ENCODE measurements at regions not wholly inside any gene's neighbourhood (a gene's known extent, or its start where the extent isn't known, plus 50 kb on each side); places are given as distances from the start of the nearest gene placed in this dataset.
A peak's percentile ranks its signal among the peaks of the same experiment; 100 is the strongest.

DNA sequence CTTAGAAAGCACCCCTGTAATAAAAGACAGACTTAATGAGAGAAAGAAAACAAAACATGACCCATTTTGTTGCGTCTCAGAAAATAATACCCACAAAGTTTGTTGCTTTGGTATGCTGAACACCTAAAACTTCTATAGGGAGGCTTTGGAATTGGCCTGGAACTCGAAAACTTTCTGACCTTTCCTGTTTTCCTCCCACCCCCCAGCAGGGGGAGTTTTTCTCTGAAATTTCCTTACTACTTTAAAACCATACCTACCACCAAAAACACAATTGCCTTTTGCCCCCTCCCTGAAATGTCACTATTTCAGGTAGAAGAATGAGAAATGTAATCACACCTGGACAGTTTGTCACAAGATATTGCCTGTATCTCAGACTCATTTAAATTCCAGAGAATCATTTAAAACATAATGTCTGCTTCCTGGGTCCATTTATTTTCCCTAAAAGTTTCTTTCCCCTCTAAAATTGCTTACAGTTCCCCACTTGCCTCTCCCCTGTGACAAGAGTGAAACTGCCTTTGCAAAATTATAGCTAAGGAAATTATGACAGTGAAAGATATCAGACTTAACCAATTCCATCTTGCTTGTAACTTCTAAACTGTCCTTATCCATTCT lies 2700.2 kb downstream of the PCDH9 start:
- Histone ChIP-seq H3K27me3 (ENCODE audit: control insufficient read depth, insufficient read depth, low read length) (no peaks in the 10 kb centered on the region), H3K36me3 (ENCODE audit: control insufficient read depth, insufficient read depth, low read length) (no peaks in the 10 kb centered on the region), H3K4me3 (ENCODE audit: low read length) (no peak overlapping the region), H3K27ac (ENCODE audit: low read length) (no peak overlapping the region), H3K4me1 (ENCODE audit: control insufficient read depth, insufficient read depth, low read length) (no peaks in the 10 kb centered on the region), H3K9me3 (replicated peaks; ENCODE audit: control insufficient read depth, low read depth, low read length) (no peaks in the 10 kb centered on the region)
- no peak for DNase-seq
- WGBS (ENCODE audit: insufficient coverage): no CpG with 5 or more reads among the region's 2 CpGs

DNA sequence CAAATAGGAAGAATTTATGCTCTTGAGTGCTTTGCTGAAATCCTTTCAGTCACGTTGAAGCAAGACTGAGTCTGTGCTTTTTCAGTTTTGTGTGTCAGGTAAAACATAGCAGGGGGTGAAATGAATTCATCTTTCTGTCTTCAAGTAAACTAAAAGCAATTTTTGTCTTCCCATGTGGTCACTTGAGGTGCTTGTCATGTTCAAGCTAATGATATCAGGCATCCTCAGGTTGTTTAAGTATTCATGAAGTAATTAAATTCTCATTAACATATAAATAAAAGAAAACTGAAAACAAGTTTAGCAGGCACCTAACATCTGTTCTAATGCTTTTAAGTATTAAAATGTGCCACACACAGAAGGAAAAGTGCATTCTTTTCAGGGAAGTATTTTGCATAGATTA lies 2701.3 kb downstream of the PCDH9 start:
- no peak overlapping the region for H3K27ac ChIP-seq (ENCODE audit: low read length)
- H3K9me3 ChIP-seq (replicated peaks; ENCODE audit: control insufficient read depth, low read depth, low read length): no peaks in the 10 kb centered on the region
- no peak for DNase-seq
- no peaks in the 10 kb centered on the region for H3K4me1 ChIP-seq (ENCODE audit: control insufficient read depth, insufficient read depth, low read length)
- H3K36me3 ChIP-seq (ENCODE audit: control insufficient read depth, insufficient read depth, low read length): no peaks in the 10 kb centered on the region
- WGBS (ENCODE audit: insufficient coverage): no CpG with 5 or more reads among the region's 1 CpG
- H3K4me3 ChIP-seq (ENCODE audit: low read length): no peak overlapping the region
- no peaks in the 10 kb centered on the region for H3K27me3 ChIP-seq (ENCODE audit: control insufficient read depth, insufficient read depth, low read length)

DNA sequence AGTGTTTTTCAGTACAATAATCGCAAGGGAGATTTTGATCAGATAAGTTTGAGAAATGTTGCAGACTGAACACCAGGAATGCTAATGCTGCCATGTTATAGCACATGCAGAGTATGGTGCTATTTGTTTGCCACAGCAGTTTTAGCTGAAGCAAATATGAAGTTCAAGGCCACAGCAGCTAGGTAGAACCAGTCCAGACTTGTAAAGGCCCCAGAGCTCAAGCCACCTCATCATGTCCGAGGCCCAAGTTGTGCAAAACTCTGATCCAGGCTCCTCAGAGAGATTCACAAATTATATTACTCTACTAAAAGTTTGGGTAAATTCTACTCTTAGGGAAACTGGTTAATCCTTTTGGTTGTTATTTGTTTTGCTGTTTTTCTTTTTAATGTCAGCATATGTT lies 2702.6 kb downstream of the PCDH9 start:
- Histone ChIP-seq H3K27ac (ENCODE audit: low read length) (no peak overlapping the region), H3K4me3 (ENCODE audit: low read length) (no peak overlapping the region), H3K9me3 (replicated peaks; ENCODE audit: control insufficient read depth, low read depth, low read length) (peaks cover under 1% of the 10 kb centered on the region), H3K36me3 (ENCODE audit: control insufficient read depth, insufficient read depth, low read length) (no peaks in the 10 kb centered on the region), H3K27me3 (ENCODE audit: control insufficient read depth, insufficient read depth, low read length) (no peaks in the 10 kb centered on the region), H3K4me1 (ENCODE audit: control insufficient read depth, insufficient read depth, low read length) (no peaks in the 10 kb centered on the region)
- DNase-seq: no peak
- 86% methylated on average over 1 of the region's 2 CpGs for WGBS (ENCODE audit: insufficient coverage)

DNA sequence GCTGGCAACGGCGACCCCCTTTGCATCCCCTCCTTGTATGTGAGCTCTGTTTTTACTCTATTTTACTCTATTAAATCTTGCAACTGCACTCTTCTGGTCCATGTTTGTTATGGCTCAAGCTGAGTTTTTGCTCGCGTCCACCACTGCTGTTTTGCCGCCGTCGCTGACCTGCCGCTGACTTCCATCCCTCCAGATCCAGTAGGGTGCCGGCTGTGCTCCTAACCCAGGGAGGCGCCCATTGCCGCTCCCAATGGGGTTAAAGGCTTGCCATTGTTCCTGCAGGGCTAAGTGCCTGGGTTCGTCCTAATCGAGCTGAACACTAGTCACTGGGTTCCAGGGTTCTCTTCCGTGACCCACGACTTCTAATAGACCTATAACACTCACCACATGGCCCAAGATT lies 2704.4 kb downstream of the PCDH9 start:
- Histone ChIP-seq H3K27me3 (ENCODE audit: control insufficient read depth, insufficient read depth, low read length) (no peaks in the 10 kb centered on the region), H3K36me3 (ENCODE audit: control insufficient read depth, insufficient read depth, low read length) (no peaks in the 10 kb centered on the region), H3K27ac (ENCODE audit: low read length) (no peak overlapping the region), H3K4me3 (ENCODE audit: low read length) (no peak overlapping the region), H3K9me3 (replicated peaks; ENCODE audit: control insufficient read depth, low read depth, low read length) (peaks cover 3% of the 10 kb centered on the region), H3K4me1 (ENCODE audit: control insufficient read depth, insufficient read depth, low read length) (no peaks in the 10 kb centered on the region)
- WGBS (ENCODE audit: insufficient coverage): 94% methylated on average over 13 of the region's 15 CpGs
- DNase-seq: no peak

DNA sequence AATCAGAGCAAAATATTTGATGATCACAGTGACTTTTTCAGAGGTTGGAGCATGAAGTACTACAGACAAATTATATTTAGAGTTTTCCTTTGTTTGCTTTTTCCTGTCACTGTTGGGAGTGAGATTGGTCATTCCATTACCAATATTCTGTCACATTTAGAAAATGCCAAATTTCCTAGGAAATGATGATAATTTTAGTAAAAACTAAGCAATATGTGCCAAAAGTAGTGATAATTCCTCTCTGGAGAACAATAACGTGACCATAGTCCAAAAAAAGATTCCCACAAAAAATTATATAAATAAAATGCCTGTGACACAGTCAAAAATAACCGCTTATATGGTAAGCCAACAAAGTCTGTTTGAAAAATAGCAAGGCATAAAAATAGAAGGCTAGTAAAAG lies 2719.4 kb downstream of the PCDH9 start:
- no peaks in the 10 kb centered on the region for H3K27me3 ChIP-seq (ENCODE audit: control insufficient read depth, insufficient read depth, low read length)
- no peaks in the 10 kb centered on the region for H3K36me3 ChIP-seq (ENCODE audit: control insufficient read depth, insufficient read depth, low read length)
- H3K4me1 ChIP-seq (ENCODE audit: control insufficient read depth, insufficient read depth, low read length): no peaks in the 10 kb centered on the region
- DNase-seq: peak; percentile 80
- peaks cover 2% of the 10 kb centered on the region for H3K9me3 ChIP-seq (replicated peaks; ENCODE audit: control insufficient read depth, low read depth, low read length)
- WGBS (ENCODE audit: insufficient coverage): no CpG with 5 or more reads among the region's 2 CpGs
- H3K4me3 ChIP-seq (ENCODE audit: low read length): no peak overlapping the region
- H3K27ac ChIP-seq (ENCODE audit: low read length): no peak overlapping the region

DNA sequence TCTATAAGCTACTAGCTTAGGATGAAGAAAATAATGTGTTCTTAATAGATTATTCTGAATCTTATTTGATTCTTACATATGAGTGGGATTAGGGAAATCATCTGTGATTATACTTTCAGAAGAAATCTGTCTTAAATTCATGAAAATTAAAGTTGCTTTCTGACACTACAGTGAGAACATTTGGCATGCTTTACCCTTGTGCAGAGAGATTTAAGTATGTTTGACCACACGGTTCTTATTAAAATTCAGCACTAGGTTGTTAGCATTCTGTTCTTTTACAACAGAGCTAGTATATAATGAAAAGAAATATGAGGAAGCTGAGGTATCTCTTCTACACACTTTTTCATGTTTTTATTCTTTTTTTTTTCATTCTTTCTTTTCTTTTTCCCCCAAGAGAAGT lies 2723.9 kb downstream of the PCDH9 start:
- peak; percentile 42 for DNase-seq
- no peak overlapping the region for H3K4me3 ChIP-seq (ENCODE audit: low read length)
- no peaks in the 10 kb centered on the region for H3K4me1 ChIP-seq (ENCODE audit: control insufficient read depth, insufficient read depth, low read length)
- no peaks in the 10 kb centered on the region for H3K9me3 ChIP-seq (replicated peaks; ENCODE audit: control insufficient read depth, low read depth, low read length)
- H3K27me3 ChIP-seq (ENCODE audit: control insufficient read depth, insufficient read depth, low read length): no peaks in the 10 kb centered on the region
- no peak overlapping the region for H3K27ac ChIP-seq (ENCODE audit: low read length)
- no peaks in the 10 kb centered on the region for H3K36me3 ChIP-seq (ENCODE audit: control insufficient read depth, insufficient read depth, low read length)
- no CpG with 5 or more reads among the region's 1 CpG for WGBS (ENCODE audit: insufficient coverage)

DNA sequence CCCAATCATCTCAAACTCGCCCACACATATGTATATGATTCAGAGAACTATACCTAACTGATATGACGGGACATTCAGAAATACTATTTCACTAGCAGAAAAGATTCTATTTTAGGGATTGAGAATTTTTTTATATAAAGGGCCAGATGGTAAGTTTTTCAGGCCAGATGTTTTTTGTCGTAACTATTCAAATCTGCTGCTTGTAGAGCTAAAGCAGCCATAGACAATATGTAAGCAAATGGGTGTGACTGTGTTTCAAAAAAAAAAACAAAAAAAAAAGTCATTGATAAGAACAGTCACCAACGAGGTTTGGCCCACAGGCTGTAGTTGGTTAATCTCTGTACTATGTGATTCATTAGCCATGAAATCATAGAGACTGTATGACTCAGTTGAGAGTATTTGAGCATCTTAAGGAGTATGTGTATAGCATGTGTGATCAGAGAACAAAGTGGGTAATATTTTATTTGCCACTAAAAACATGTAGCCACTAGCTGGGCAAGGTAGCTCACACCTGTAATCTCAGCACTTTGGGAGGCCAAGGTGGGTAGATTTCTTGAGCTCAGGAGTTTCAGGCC lies 2724.7 kb downstream of the PCDH9 start:
- WGBS (ENCODE audit: insufficient coverage): no CpG with 5 or more reads among the region's 4 CpGs
- H3K36me3 ChIP-seq (ENCODE audit: control insufficient read depth, insufficient read depth, low read length): no peaks in the 10 kb centered on the region
- H3K4me1 ChIP-seq (ENCODE audit: control insufficient read depth, insufficient read depth, low read length): no peaks in the 10 kb centered on the region
- no peak overlapping the region for H3K27ac ChIP-seq (ENCODE audit: low read length)
- no peaks in the 10 kb centered on the region for H3K27me3 ChIP-seq (ENCODE audit: control insufficient read depth, insufficient read depth, low read length)
- H3K9me3 ChIP-seq (replicated peaks; ENCODE audit: control insufficient read depth, low read depth, low read length): no peaks in the 10 kb centered on the region
- H3K4me3 ChIP-seq (ENCODE audit: low read length): no peak overlapping the region
- peak; percentile 61 for DNase-seq

DNA sequence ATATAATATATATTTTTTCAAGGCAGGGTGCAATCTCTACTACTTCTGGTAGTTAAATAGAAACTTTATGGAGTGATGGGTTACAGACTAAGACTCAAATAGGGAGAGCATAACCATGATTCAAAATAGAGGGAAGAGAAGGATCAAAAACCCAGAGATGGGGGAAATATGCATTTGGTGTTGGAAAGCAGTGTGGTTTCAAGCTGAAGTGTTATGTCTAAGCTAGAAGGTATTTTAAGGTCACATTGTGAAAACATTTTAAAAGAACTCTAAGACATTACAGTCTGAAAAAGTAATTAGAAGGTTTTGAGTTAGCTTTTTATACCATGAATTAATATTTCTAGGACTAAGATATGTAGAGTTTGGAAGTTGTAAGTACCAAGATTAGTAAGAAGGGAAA lies 2741.4 kb downstream of the PCDH9 start:
- Histone ChIP-seq H3K4me3 (ENCODE audit: low read length) (no peak overlapping the region), H3K4me1 (ENCODE audit: control insufficient read depth, insufficient read depth, low read length) (no peaks in the 10 kb centered on the region), H3K36me3 (ENCODE audit: control insufficient read depth, insufficient read depth, low read length) (no peaks in the 10 kb centered on the region), H3K27ac (ENCODE audit: low read length) (no peak overlapping the region), H3K9me3 (replicated peaks; ENCODE audit: control insufficient read depth, low read depth, low read length) (no peaks in the 10 kb centered on the region), H3K27me3 (ENCODE audit: control insufficient read depth, insufficient read depth, low read length) (no peaks in the 10 kb centered on the region)
- no peak for DNase-seq

DNA sequence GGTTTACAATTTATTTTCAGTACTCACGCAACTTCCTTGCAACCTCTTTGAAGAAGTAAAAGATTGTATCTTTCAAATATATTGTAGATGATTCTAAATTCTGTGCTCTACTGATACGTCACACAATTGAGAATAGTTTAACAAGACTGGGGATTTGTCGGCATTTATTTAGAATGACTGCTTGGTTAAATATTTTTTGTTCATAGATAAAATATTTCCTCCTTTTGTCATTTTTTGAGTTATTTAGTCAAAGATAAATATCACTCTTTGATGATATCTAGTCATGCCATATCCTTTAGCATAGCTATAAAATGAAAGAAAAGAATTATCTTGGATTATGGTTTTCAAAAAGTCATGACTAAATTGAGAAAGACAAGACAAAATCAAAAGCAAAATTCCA lies 2747.8 kb downstream of the PCDH9 start:
- no peaks in the 10 kb centered on the region for H3K4me1 ChIP-seq (ENCODE audit: control insufficient read depth, insufficient read depth, low read length)

DNA sequence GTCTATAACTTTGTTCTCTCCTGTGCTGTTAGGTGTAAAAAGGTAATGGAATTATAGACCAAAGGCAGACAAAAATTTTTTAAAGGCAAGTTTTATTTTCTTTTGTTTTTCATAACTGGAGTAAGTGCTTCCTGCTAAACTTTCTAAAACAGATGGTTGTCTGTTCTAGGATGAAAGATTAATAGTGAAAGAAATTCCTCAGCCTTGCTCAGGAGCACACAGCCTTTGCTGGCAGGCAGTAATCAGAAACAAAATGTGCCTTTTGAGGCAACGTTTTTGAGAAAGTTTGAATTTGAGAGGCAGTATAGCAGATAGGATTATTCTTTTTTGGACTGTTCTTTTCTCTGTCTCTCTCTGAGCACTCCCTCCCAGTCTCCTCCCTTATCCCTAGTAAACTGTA lies 2749.5 kb downstream of the PCDH9 start:
- no peaks in the 10 kb centered on the region for H3K36me3 ChIP-seq (ENCODE audit: control insufficient read depth, insufficient read depth, low read length)
- WGBS (ENCODE audit: insufficient coverage): no CpG with 5 or more reads among the region's 1 CpG
- peak; percentile 37 for DNase-seq
- no peak overlapping the region for H3K4me3 ChIP-seq (ENCODE audit: low read length)
- H3K9me3 ChIP-seq (replicated peaks; ENCODE audit: control insufficient read depth, low read depth, low read length): no peaks in the 10 kb centered on the region
- no peaks in the 10 kb centered on the region for H3K4me1 ChIP-seq (ENCODE audit: control insufficient read depth, insufficient read depth, low read length)
- no peaks in the 10 kb centered on the region for H3K27me3 ChIP-seq (ENCODE audit: control insufficient read depth, insufficient read depth, low read length)
- H3K27ac ChIP-seq (ENCODE audit: low read length): no peak overlapping the region

More for the DNA sequence above, 2747.8 kb downstream of the PCDH9 start:
- Histone ChIP-seq H3K27ac (ENCODE audit: low read length) (no peak overlapping the region), H3K36me3 (ENCODE audit: control insufficient read depth, insufficient read depth, low read length) (no peaks in the 10 kb centered on the region), H3K4me3 (ENCODE audit: low read length) (no peak overlapping the region), H3K9me3 (replicated peaks; ENCODE audit: control insufficient read depth, low read depth, low read length) (no peaks in the 10 kb centered on the region), H3K27me3 (ENCODE audit: control insufficient read depth, insufficient read depth, low read length) (no peaks in the 10 kb centered on the region)
- no peak for DNase-seq
- no CpG with 5 or more reads among the region's 3 CpGs for WGBS (ENCODE audit: insufficient coverage)

DNA sequence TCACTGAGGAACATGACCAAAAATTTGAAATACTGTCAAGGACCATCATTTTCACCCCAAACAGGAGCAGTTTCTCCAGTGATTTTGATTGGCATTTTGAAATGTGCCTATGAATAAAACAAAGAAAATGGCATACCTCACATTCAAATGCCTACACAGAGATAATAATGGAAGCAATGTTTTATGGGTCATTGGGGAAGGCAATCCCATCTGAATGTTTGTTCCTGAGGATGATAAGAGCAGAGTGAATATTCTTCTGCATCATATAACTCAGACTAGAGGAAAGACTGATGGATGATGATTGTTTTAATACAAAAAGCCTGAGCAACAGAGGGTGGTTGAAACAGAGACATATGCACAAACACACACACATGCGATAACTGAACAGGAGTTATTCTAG lies 2749.9 kb downstream of the PCDH9 start:
- H3K27ac ChIP-seq (ENCODE audit: low read length): no peak overlapping the region
- no peaks in the 10 kb centered on the region for H3K9me3 ChIP-seq (replicated peaks; ENCODE audit: control insufficient read depth, low read depth, low read length)
- DNase-seq: no peak
- H3K4me1 ChIP-seq (ENCODE audit: control insufficient read depth, insufficient read depth, low read length): no peaks in the 10 kb centered on the region
- H3K36me3 ChIP-seq (ENCODE audit: control insufficient read depth, insufficient read depth, low read length): no peaks in the 10 kb centered on the region
- no CpG with 5 or more reads among the region's 1 CpG for WGBS (ENCODE audit: insufficient coverage)
- no peak overlapping the region for H3K4me3 ChIP-seq (ENCODE audit: low read length)
- H3K27me3 ChIP-seq (ENCODE audit: control insufficient read depth, insufficient read depth, low read length): no peaks in the 10 kb centered on the region
